GM06990 (cell line): ENCODE measurements at regions not wholly inside any gene's neighbourhood (a gene's known extent, or its start where the extent isn't known, plus 50 kb on each side); places are given as distances from the start of the nearest gene placed in this dataset.

Experiments
- DNase-seq: peaks from one replicate; pipeline ENCODE4 v3.0.0-alpha.2; 2011; ENCODE audit not compliant: insufficient read length; ENCODE audit errors: extremely low read depth
- H3K27me3 ChIP-seq: replicated peaks from 2 replicates; pipeline ENCODE4 v1.6.0; 2011; ENCODE audit warnings: low read length; ENCODE audit not compliant: control insufficient read depth, insufficient read depth
- H3K36me3 ChIP-seq: 2 replicates; pipeline ENCODE4 v1.5.1; 2011; ENCODE audit warnings: low read length; ENCODE audit not compliant: control insufficient read depth, insufficient read depth
- H3K4me3 ChIP-seq: replicated peaks from 2 replicates; pipeline ENCODE4 v1.5.1; 2011; ENCODE audit warnings: low read depth, mild to moderate bottlenecking, control low read depth, low read length
- TF ChIP-seq, protein P1 (sequence below): IDR thresholded peaks from 2 replicates; pipeline ENCODE4 v1.5.1; 2011; ENCODE audit warnings: low read length, control low read depth, mild to moderate bottlenecking, inconsistent platforms; ENCODE audit not compliant: insufficient read depth, poor library complexity, severe bottlenecking

DNA sequence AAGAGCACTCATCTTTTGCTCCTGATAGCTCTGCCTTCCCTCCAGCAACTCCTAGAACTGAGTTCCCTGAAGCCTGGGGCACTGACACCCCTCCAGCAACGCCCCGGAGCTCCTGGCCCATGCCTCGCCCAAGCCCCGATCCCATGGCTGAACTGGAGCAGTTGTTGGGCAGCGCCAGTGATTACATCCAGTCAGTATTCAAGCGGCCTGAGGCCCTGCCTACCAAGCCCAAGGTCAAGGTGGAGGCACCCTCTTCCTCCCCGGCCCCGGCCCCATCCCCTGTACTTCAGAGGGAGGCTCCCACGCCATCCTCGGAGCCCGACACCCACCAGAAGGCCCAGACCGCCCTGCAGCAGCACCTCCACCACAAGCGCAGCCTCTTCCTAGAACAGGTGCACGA, 62.4 kb downstream of the TET3 start:
- TF ChIP-seq, protein P1, sequence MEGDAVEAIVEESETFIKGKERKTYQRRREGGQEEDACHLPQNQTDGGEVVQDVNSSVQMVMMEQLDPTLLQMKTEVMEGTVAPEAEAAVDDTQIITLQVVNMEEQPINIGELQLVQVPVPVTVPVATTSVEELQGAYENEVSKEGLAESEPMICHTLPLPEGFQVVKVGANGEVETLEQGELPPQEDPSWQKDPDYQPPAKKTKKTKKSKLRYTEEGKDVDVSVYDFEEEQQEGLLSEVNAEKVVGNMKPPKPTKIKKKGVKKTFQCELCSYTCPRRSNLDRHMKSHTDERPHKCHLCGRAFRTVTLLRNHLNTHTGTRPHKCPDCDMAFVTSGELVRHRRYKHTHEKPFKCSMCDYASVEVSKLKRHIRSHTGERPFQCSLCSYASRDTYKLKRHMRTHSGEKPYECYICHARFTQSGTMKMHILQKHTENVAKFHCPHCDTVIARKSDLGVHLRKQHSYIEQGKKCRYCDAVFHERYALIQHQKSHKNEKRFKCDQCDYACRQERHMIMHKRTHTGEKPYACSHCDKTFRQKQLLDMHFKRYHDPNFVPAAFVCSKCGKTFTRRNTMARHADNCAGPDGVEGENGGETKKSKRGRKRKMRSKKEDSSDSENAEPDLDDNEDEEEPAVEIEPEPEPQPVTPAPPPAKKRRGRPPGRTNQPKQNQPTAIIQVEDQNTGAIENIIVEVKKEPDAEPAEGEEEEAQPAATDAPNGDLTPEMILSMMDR = no peak
- no peak for DNase-seq
- no peak overlapping the region for H3K4me3 ChIP-seq
- peaks cover 29% of the 10 kb centered on the region for H3K36me3 ChIP-seq
- no peaks in the 10 kb centered on the region for H3K27me3 ChIP-seq

DNA sequence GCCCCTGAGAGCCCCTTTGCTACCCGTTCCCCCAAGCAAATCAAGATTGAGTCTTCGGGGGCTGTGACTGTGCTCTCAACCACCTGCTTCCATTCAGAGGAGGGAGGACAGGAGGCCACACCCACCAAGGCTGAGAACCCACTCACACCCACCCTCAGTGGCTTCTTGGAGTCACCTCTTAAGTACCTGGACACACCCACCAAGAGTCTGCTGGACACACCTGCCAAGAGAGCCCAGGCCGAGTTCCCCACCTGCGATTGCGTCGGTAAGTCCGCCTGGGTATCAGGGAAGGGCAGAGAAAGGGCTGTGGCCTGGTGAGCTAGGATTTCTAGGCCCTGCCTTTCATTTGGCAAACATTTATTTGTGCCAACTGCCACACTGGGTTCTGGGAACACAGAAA, 63.4 kb downstream of the TET3 start:
- Histone ChIP-seq H3K36me3 (peaks cover 29% of the 10 kb centered on the region), H3K4me3 (no peak overlapping the region), H3K27me3 (no peaks in the 10 kb centered on the region)
- no peak for DNase-seq
- TF ChIP-seq, protein P1 = no peak

DNA sequence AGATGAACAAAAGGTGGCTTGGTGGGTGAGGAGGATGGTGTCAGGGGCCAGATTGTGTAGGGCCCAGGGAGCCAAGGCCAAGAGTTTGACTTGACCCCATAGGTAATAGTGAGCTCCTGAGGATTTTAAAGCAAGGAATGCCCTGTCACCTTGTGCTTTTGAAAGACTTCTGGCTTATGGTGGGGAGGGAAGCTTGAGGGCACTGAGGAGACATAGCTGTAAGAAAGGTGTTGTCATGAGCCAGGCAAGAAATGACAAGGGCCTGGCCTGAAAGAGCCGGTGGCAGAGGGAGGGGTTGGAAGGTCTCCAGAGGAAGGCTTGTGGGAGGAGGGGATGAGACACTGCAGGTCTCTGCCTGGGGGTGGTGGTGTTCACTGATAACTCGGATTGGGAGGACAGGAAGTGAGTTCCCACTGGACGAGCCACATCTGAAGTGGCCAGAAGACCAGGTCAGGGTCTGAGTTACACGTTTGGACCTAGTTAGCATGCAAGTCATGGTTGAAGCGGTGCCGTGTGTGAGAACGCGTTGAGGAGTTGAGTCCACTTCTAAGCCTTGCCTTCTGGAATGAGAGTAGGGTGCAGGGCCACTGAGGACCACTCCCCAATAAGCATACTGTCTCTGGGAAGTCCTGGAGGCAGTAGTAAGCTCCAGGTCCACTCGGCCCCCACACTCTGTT, 64.3 kb downstream of the TET3 start:
- Histone ChIP-seq H3K27me3 (no peaks in the 10 kb centered on the region), H3K4me3 (no peak overlapping the region), H3K36me3 (peaks cover 29% of the 10 kb centered on the region)
- TF ChIP-seq, protein P1 = no peak
- DNase-seq = no peak

DNA sequence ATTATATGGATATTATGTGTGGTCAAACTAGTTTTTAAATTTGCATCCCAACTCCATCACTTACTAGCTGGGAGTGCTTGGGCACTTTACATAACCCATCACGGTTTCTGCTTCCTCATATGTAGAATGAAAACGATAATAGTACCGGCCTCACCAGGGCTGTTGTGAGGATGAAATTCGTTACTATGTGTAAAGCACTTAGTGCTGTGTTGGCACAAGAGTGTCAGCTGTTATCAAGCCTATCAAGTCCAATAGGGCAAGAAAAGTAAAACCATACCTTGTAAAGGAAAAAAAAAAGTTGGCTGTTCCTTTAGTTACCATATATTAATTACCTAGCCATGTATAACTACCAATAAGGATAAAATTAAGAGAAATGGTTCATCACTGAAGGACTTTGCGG, 65.4 kb downstream of the TET3 start:
- Histone ChIP-seq H3K4me3 (no peak overlapping the region), H3K27me3 (no peaks in the 10 kb centered on the region), H3K36me3 (peaks cover 29% of the 10 kb centered on the region)
- no peak for DNase-seq
- TF ChIP-seq, protein P1 = no peak

DNA sequence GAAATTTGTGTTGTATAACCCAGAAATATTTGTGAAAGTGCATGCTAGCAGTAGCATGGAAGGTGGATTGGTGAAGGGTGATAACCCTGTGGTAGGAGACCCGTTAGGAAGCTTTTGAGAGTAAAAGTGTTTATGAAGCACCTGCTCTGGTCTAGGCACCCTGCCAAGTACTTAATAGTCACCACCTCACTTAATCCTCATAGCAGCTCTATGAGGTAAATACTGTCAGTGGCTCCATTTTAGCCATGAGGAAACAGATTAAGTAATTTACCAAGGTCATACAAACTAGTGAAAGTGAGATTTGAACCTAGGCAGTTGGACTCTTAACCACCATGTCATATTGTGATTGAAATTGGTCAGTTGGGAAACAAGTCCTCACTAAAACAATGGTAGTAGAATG, 66.8 kb downstream of the TET3 start:
- no peak for DNase-seq
- TF ChIP-seq, protein P1 = no peak
- Histone ChIP-seq H3K36me3 (peaks cover 23% of the 10 kb centered on the region), H3K27me3 (no peaks in the 10 kb centered on the region), H3K4me3 (no peak overlapping the region)
